Non-pigmented ciliary epithelial cell (primary cell): ENCODE measurements at regions not wholly inside any gene's neighbourhood (a gene's known extent, or its start where the extent isn't known, plus 50 kb on each side); places are given as distances from the start of the nearest gene placed in this dataset.
A peak's percentile ranks its signal among the peaks of the same experiment; 100 is the strongest.
"Not testable (repeated sequence)": the region's sequence is repeated elsewhere in the genome, so short reads cannot be mapped to it uniquely, and the experiment has no call there.

ENCODE experiments used
- DNase-seq: peaks from one replicate; pipeline ENCODE4 v3.0.0-alpha.2; 2010; ENCODE audit warnings: low read depth

GRCh38 chrX:23458957-23459356 lies 124.3 kb downstream of the PTCHD1 start:
- DNase-seq, result not testable (repeated sequence)

GRCh38 chrX:23465105-23465791 lies 130.6 kb downstream of the PTCHD1 start:
- no peak for DNase-seq

GRCh38 chrX:23465985-23466384 lies 131.3 kb downstream of the PTCHD1 start:
- no peak for DNase-seq

DNA sequence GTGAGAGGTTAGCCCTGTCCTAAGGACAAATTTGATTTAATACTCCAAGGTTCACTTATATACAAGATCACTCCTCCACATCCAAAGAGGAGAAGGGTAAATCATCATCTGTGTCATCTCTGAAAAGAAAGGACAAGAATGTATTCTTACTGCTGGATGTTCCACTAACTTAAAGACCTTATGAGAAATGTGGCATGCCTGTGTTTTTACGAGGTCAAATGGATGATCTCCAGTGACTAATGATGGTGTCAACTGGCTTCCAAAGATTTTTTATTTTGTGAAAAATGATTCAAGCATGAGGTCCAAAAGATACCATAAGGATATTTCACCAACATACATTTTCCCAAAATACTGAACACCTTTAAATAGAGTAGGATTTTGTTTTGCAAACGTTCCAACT lies 143.4 kb downstream of the PTCHD1 start:
- no peak for DNase-seq

GRCh38 chrX:23478561-23478960 lies 143.9 kb downstream of the PTCHD1 start:
- no peak for DNase-seq

- DNase-seq, result no peak
Measured at GRCh38 chrX:23482561-23482960, 147.9 kb downstream of the PTCHD1 start.

DNA sequence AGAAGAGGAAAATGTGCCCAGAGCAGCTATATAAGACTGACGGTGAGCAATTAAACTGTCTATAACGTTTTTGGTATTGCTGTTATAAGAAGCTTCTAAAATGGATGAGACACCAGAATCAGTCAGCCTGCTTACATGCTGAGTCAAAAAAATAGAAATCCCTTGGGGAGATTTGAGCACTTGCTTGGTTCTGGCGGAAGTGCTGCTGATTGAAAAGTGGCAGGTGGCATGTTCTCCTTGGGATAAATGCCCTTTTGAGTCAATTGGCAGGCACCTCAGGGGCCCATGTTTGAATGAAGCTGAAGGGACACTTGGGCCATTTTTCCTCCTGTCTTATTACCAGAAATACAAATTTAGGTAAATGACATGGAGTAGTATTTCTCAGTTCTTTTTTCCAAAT lies 148.7 kb downstream of the PTCHD1 start:
- DNase-seq, result no peak

DNA sequence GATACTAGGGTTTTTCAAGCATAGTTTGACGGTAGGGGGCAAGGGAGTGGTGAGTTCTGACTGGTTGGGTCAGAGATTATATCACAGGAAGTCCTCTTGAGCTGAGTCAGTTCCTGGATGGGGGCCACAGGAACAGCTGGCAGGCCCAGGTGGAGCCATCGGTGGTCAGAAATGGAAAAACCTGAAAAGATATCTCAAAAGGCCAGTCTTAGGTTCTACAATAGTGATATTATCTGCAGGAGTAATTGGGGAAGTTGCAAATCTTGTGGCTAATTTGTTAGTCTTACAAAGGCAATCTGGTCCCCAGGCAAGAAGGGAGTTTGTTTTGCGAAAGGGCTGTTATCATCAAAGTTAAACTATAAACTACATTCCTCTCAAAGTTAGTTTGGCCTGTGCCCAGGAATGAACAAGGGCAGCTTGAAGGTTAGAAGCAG lies 159.3 kb downstream of the PTCHD1 start:
- peak; percentile 24 for DNase-seq

- DNase-seq, result no peak
Measured at GRCh38 chrX:23494741-23495140, 160.1 kb downstream of the PTCHD1 start.

DNA sequence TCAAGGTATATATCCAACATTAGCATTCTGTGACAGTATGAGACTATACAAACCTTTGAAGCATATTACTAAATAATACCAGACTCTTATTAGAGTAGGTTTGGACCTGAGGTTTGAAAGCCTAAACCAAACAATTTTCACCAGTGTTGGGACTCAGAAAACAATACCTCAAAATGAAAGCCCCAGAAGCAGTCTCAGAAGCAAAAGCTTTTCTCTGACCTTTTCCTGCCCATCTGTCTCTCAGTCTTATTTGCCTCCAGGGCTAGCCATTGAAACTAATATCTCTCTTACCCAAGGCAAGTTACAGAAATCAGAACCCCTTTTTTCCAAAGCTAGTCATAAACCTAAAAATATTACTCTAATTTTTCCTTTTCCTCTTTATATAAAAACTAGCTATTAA lies 163.3 kb downstream of the PTCHD1 start:
- DNase-seq, result no peak

DNA sequence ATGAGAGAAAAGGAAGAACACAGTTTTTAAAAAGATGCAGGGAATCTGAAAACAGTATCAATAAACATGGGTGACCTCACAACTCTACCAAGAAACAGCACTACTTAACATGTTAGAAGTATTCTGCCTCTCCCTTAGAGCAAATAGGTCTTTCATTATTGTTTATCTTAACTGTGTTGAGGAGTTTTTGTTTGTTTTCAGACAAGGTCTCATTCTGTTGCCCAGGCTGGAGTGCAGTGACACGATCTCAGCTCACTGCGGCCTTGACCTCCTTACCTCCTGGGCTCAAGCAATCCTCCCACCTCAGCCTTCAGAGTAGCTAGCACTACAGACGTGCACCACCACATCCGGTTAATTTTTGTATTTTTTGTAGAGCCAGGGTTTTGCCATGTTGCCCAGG lies 165.3 kb upstream of the PRDX4 start:
- DNase-seq, result no peak

DNA sequence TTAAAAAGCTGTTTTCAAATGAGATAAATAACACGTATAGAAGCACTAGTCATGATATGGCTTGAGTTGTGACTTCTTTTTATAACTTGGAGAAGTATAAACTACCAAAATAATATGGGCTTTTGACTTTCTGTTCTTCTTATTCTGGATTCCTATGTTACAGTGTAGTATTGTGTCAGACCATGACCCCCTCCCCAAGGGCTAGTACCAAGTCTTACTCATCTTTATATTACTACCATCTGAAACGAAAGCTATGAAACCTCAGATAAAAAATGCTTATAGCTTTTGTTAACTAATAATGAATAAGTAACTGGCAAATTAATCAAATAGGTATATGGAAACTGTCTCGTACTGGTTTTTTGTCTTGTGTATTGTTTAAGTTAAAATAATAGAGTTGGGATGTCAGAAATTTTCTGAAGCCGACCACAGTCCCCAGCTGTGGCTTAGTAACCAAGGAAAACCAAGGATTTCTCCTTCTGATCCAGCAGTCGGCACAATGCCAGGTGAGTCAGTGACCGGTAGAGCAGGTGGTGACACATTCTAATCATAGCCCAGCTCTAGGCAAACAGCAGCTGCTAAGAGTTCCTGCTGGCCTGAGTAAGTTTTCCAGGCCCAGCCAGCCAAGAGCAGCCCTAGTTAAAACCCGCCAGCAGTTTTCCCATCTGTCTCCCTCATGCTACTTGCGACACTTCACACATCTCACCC lies 163.3 kb upstream of the PRDX4 start:
- peak; percentile 70 for DNase-seq

DNA sequence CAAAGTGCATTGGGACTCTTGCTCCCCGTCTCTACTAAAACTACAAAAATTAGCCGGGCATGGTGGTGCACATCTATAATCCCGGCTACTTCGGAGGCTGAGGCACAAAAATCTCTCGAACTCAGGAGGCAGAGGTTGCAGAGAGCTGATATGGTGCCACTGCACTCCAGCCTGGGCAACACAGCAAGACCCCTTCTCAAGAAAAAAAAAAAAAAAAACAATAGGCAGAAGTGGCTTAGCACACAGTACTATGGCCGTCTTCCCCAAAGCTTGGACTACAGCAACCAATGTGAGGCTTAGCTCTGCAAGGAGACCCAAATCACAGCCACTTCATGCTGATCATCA lies 162.8 kb upstream of the PRDX4 start:
- DNase-seq, result no peak

GRCh38 chrX:23504895-23505294 lies 162.4 kb upstream of the PRDX4 start:
- no peak for DNase-seq

GRCh38 chrX:23505531-23506303 lies 161.6 kb upstream of the PRDX4 start:
- no peak for DNase-seq

- no peak for DNase-seq
Measured at GRCh38 chrX:23509256-23509655, 158.0 kb upstream of the PRDX4 start.

GRCh38 chrX:23511793-23512192 lies 155.5 kb upstream of the PRDX4 start:
- no peak for DNase-seq

DNA sequence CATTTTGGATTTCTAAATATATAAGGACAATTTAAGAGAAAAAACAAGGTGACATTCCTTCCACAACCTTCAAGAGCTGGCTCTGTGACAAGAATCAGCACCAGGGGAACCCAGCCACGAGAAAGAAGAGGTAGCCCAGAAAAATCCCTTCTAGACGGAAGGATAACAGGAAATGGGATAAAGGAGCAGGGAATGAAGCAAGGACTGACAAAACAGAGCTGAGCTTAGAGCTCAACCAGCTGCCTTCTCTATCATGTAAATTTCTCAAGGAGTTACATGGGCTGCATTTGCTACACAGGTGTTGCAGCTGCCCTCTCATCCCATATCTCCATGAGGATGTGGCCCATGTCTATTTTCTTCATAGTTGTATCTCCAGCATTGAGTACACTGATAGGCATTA lies 154.2 kb upstream of the PRDX4 start:
- no peak for DNase-seq

GRCh38 chrX:23514082-23514481 lies 153.2 kb upstream of the PRDX4 start:
- DNase-seq, result no peak

DNA sequence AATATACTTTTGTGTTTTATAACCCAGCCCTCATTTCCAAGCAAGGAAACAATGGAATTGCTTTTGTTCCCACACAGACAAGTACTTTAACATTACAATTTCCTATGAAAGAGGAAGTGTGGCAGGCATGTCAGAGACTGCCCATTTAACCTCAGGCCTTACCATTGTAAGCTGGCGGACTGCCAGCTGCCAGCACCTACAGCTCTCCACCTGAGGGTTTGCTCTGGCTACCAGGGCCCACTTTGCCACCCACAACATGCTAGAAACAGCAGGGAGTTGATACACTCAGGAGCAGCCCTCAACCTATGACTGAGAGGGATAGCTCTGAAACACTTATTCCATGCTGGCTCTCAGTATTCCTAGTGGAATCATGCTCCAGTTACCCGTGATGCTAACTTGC lies 152.3 kb upstream of the PRDX4 start:
- no peak for DNase-seq

GRCh38 chrX:23523026-23523657 lies 144.2 kb upstream of the PRDX4 start:
- DNase-seq, result not testable (repeated sequence)

DNA sequence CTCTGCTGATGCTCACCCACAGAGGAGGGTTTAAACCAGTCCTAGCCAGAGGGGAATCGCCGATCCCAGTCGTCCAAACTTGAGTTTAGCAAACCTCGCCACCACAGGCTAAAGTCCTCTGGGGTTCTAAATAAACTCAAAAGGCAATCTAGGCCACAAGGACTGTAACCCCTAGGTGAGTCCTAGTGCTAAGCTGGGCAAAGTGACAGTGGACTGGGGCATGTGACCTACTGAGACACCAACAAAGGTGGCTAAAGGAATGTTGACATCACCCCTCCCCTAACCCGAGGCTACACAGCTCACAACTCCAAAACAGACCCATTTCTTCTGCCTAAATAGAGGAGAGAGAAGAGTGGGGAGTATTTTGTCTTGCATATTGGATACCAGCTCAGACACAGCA lies 142.8 kb upstream of the PRDX4 start:
- DNase-seq, result no peak

GRCh38 chrX:23525531-23525930 lies 141.8 kb upstream of the PRDX4 start:
- no peak for DNase-seq
